Kidney (tissue), 13 donors: ENCODE measurements at regions not wholly inside any gene's neighbourhood (a gene's known extent, or its start where the extent isn't known, plus 50 kb on each side); places are given as distances from the start of the nearest gene placed in this dataset.
A peak's percentile ranks its signal among the peaks of the same experiment; 100 is the strongest.

ENCODE experiments used
- DNase-seq, 5 donors: peaks; one replicate each; pipeline ENCODE4 v3.0.0-alpha.2; 2013 to 2020
- FAIRE-seq: peaks from 2 replicates; lab custom pipeline; 2012; peaks lifted over from hg19 to GRCh38; lab: Jason Lieb, UNC
- H3K27ac ChIP-seq, 2 donors: one replicate each; pipeline ENCODE4 v1.7.0; 2013; ENCODE audit warnings: low read depth in 2 of 2, low read length in 2 of 2, inconsistent platforms in 1 of 2
- H3K27me3 ChIP-seq: one replicate; pipeline ENCODE4 v1.7.1; 2013; ENCODE audit warnings: low read length, inconsistent platforms; ENCODE audit not compliant: control insufficient read depth, insufficient read depth
- H3K36me3 ChIP-seq, 3 donors: one replicate each; pipeline versions ENCODE4 v1.7.0 to v1.7.1; 2013; ENCODE audit warnings: low read length in 3 of 3, control low read depth in 1 of 3, inconsistent platforms in 1 of 3; ENCODE audit not compliant: insufficient read depth in 3 of 3, control insufficient read depth in 2 of 3
- H3K4me1 ChIP-seq, 3 donors: one replicate each; pipeline versions ENCODE4 v1.7.0 to v1.7.1; 2013; ENCODE audit warnings: low read length in 3 of 3, inconsistent platforms in 1 of 3, low read depth in 1 of 3; ENCODE audit not compliant: control insufficient read depth in 2 of 3, insufficient read depth in 2 of 3
- H3K4me3 ChIP-seq, 3 donors: one replicate each; pipeline versions ENCODE4 v1.7.0 to v1.8.1; 2013; ENCODE audit warnings: low read length in 3 of 3, control low read depth in 1 of 3, inconsistent platforms in 1 of 3
- H3K9ac ChIP-seq, 3 donors: one replicate each; pipeline versions ENCODE4 v1.7.0 to v1.7.1; 2013; ENCODE audit warnings: low read length in 3 of 3, control low read depth in 1 of 3, inconsistent platforms in 1 of 3
- H3K9me3 ChIP-seq, 3 donors: one replicate each; pipeline versions ENCODE4 v1.7.0 to v1.7.1; 2013; ENCODE audit warnings: low read length in 3 of 3, control low read depth in 1 of 3, inconsistent platforms in 1 of 3; ENCODE audit not compliant: control insufficient read depth in 2 of 3, insufficient read depth in 1 of 3
- CTCF ChIP-seq: IDR thresholded peaks from 3 replicates; pipeline ENCODE4 v1.5.1; 2012; ENCODE audit warnings: mild to moderate bottlenecking, moderate library complexity, borderline replicate concordance; ENCODE audit not compliant: insufficient read depth; ENCODE audit errors: extremely low read depth
- intact Hi-C: fragments of 100-400 bp; cut with DNase I; formaldehyde crosslinking; loops from one replicate; pipeline ENCODE4 v1.11.1; 2022
- donor health status: control.
- donor health status: control.
- donor health status: control.
- donor health status: control.
- donor health status: control.
- donor health status: DM: yes; HTN: yes; CAD: no.
- donor health status: Normal renal cell carcinoma (clear cell type).

DNA sequence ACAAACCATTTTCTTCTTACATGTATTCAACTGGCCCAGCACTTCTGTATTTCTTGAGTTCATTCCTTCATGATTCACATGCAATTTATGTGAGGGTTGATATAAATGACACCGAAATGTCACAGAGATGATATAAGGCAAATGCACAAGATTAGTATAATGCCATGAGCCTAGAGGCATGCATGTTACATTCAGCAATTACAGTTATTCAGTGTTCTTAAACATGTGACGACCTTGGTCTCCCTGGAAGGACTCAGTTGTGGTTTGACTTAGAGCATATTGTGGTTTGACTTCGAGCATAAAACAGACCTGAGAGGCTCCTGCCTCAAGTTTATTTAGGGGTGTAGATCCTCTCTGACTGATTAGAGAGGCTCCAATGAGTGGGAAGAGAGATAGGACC lies 752.1 kb upstream of the POM121L12 start:
- no peak for FAIRE-seq
- DNase-seq = no peak
- Histone ChIP-seq H3K4me1 (no peaks in the 10 kb centered on the region), H3K27me3 (no peaks in the 10 kb centered on the region), H3K27ac (no peak overlapping the region), H3K4me3 (no peak overlapping the region), H3K9ac (no peak overlapping the region), H3K36me3 (no peaks in the 10 kb centered on the region), H3K9me3 (no peaks in the 10 kb centered on the region)
- no peak for TF ChIP-seq CTCF
- intact Hi-C loops = no loop called here

- no peaks in the 10 kb centered on the region for H3K4me1 ChIP-seq
- FAIRE-seq (no peak), DNase-seq (peak in 4 of 5 donors; percentile 49 to 85 (median 60))
- no peaks in the 10 kb centered on the region for H3K36me3 ChIP-seq
- intact Hi-C loops = no loop called here
- H3K9me3 ChIP-seq = no peaks in the 10 kb centered on the region
- no peak overlapping the region for H3K27ac ChIP-seq
- H3K27me3 ChIP-seq = no peaks in the 10 kb centered on the region
- no peak overlapping the region for H3K4me3 ChIP-seq
- no peak overlapping the region for H3K9ac ChIP-seq
- no peak for TF ChIP-seq CTCF
These were observed 761.5 kb upstream of the POM121L12 start for GRCh38 chr7:52273685-52274610.

GRCh38 chr7:52271703-52272102 lies 763.7 kb upstream of the POM121L12 start:
- no peak overlapping the region for H3K27ac ChIP-seq
- H3K36me3 ChIP-seq = no peaks in the 10 kb centered on the region
- no peaks in the 10 kb centered on the region for H3K9me3 ChIP-seq
- no peak for TF ChIP-seq CTCF
- FAIRE-seq (no peak), DNase-seq (no peak)
- no peaks in the 10 kb centered on the region for H3K27me3 ChIP-seq
- H3K9ac ChIP-seq = no peak overlapping the region
- intact Hi-C loops = no loop called here
- no peaks in the 10 kb centered on the region for H3K4me1 ChIP-seq
- no peak overlapping the region for H3K4me3 ChIP-seq
